Left hindlimb (tissue), 1 donor: ENCODE measurements at regions not wholly inside any gene's neighbourhood (a gene's known extent, or its start where the extent isn't known, plus 50 kb on each side); places are given as distances from the start of the nearest gene placed in this dataset.

Experiments used
- DNase-seq: peaks from one replicate; pipeline ENCODE4 v3.0.0-alpha.2; 2018

GRCh38 chr1:193806079-193807048 is 620.0 kb upstream of the B3GALT2 start:
- DNase-seq, result no peak

- no peak for DNase-seq
Measured at GRCh38 chr1:193799948-193800690, 613.7 kb upstream of the B3GALT2 start.

- no peak for DNase-seq
Measured at GRCh38 chr1:193799371-193799770, 613.0 kb upstream of the B3GALT2 start.

- no peak for DNase-seq
Measured at GRCh38 chr1:193794239-193794638, 607.8 kb upstream of the B3GALT2 start.

- DNase-seq, result no peak
Measured at GRCh38 chr1:193791746-193792145, 605.3 kb upstream of the B3GALT2 start.

GRCh38 chr1:193787061-193787460 is 600.6 kb upstream of the B3GALT2 start:
- no peak for DNase-seq

- DNase-seq, result no peak
Measured at GRCh38 chr1:193785850-193786420, 599.5 kb upstream of the B3GALT2 start.

- no peak for DNase-seq
Measured at GRCh38 chr1:193774536-193775323, 588.3 kb upstream of the B3GALT2 start.

GRCh38 chr1:193771596-193771995 is 585.2 kb upstream of the B3GALT2 start:
- DNase-seq, result no peak

- no peak for DNase-seq
Measured at GRCh38 chr1:193769651-193770050, 583.2 kb upstream of the B3GALT2 start.

GRCh38 chr1:193767886-193768285 is 581.5 kb upstream of the B3GALT2 start:
- no peak for DNase-seq

- no peak for DNase-seq
Measured at GRCh38 chr1:193766329-193766728, 579.9 kb upstream of the B3GALT2 start.

GRCh38 chr1:193763266-193763665 is 576.9 kb upstream of the B3GALT2 start:
- no peak for DNase-seq

GRCh38 chr1:193762236-193762635 is 575.8 kb upstream of the B3GALT2 start:
- no peak for DNase-seq

GRCh38 chr1:193755441-193755840 is 569.0 kb upstream of the B3GALT2 start:
- DNase-seq, result no peak

GRCh38 chr1:193754732-193755427 is 568.5 kb upstream of the B3GALT2 start:
- no peak for DNase-seq

- DNase-seq, result no peak
Measured at GRCh38 chr1:193754151-193754550, 567.7 kb upstream of the B3GALT2 start.

- no peak for DNase-seq
Measured at GRCh38 chr1:193753038-193753756, 566.8 kb upstream of the B3GALT2 start.

GRCh38 chr1:193749868-193750267 is 563.5 kb upstream of the B3GALT2 start:
- no peak for DNase-seq

- no peak for DNase-seq
Measured at GRCh38 chr1:193747579-193747978, 561.2 kb upstream of the B3GALT2 start.

GRCh38 chr1:193741228-193741627 is 554.8 kb upstream of the B3GALT2 start:
- DNase-seq, result no peak
